AG04449 (cell line): ENCODE measurements at regions not wholly inside any gene's neighbourhood (a gene's known extent, or its start where the extent isn't known, plus 50 kb on each side); places are given as distances from the start of the nearest gene placed in this dataset.

Experiments
- CTCF ChIA-PET: fragments of 350-600 bp; formaldehyde crosslinking; extraction: SDS; loops from one replicate; lab custom pipeline; 2021; ENCODE audit warnings: antibody characterized with exemption; lab: Yijun Ruan, JAX
- POLR2A ChIA-PET: fragments of 400-600, 350-600 bp; formaldehyde crosslinking; extraction: SDS; loops from one replicate; lab custom pipeline; 2020; ENCODE audit warnings: antibody characterized with exemption, inconsistent platforms; lab: Yijun Ruan, JAX
- DNase-seq: peaks from one replicate; pipeline ENCODE4 v3.0.0-alpha.2; 2010; ENCODE audit warnings: low read depth, low spot score
- H3K4me3 ChIP-seq: 2 replicates; pipeline ENCODE4 v1.5.1; 2011; ENCODE audit warnings: low read depth, mild to moderate bottlenecking, control low read depth, low read length
- TF ChIP-seq, protein P1 (sequence below): IDR thresholded peaks from one replicate; pipeline ENCODE4 v1.5.1; 2011; ENCODE audit warnings: mild to moderate bottlenecking, moderate library complexity, low read length, control low read depth, inconsistent platforms; ENCODE audit not compliant: insufficient read depth; ENCODE audit errors: missing control alignments

DNA sequence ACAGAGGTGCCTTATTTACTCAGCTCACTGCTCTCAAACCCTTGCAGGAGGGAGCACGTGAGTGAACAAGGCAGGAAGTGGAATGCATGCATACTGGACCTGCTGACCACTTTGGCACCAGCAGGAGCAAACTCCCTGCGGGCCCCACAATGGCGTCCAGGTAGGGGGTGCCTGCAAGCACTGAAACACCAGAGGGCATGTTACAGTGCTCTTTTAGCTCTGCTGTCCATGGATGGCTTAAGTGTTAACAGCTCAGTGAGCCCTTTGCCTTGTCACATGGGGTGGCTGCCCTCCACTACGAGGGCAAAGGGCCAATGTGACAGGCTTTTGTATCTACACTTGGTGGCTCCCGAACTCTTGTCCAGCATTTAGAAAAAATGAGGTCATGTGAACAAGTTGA lies 199.5 kb upstream of the UGT8 start:
- DNase-seq = no peak
- POLR2A ChIA-PET = no interaction called here
- H3K4me3 ChIP-seq = no peak overlapping the region
- CTCF ChIA-PET = interaction anchor here (0.7 kb wide), 1 partner anchor 260 kb away, joined by 3 read pairs; no protein-coding TSS in a partner anchor
- TF ChIP-seq, protein P1, sequence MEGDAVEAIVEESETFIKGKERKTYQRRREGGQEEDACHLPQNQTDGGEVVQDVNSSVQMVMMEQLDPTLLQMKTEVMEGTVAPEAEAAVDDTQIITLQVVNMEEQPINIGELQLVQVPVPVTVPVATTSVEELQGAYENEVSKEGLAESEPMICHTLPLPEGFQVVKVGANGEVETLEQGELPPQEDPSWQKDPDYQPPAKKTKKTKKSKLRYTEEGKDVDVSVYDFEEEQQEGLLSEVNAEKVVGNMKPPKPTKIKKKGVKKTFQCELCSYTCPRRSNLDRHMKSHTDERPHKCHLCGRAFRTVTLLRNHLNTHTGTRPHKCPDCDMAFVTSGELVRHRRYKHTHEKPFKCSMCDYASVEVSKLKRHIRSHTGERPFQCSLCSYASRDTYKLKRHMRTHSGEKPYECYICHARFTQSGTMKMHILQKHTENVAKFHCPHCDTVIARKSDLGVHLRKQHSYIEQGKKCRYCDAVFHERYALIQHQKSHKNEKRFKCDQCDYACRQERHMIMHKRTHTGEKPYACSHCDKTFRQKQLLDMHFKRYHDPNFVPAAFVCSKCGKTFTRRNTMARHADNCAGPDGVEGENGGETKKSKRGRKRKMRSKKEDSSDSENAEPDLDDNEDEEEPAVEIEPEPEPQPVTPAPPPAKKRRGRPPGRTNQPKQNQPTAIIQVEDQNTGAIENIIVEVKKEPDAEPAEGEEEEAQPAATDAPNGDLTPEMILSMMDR = no peak

DNA sequence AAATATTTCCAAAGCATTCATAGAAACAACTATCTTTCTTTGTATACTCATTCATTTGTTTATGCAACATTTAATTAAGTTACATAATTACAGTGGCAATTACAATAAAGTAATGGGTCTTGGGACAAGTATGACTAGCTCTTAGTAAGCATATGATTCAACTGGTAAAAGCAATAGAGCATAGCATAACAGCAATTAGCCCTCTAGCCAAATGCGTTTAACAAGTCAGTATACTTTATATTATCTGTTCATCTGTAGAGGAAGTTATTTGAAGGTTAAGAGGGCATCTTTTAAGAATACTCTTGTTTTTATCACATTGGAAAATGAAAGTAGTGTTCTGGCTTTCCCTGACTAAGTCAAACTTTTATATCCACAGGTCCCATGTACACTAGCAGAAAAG lies 198.1 kb upstream of the UGT8 start:
- ChIA-PET POLR2A (no interaction called here), CTCF (interaction anchor here (1.1 kb wide), 1 partner anchor 294 kb away, joined by 3 read pairs; no protein-coding TSS in a partner anchor)
- TF ChIP-seq, protein P1 = no peak
- DNase-seq = no peak
- no peak overlapping the region for H3K4me3 ChIP-seq

DNA sequence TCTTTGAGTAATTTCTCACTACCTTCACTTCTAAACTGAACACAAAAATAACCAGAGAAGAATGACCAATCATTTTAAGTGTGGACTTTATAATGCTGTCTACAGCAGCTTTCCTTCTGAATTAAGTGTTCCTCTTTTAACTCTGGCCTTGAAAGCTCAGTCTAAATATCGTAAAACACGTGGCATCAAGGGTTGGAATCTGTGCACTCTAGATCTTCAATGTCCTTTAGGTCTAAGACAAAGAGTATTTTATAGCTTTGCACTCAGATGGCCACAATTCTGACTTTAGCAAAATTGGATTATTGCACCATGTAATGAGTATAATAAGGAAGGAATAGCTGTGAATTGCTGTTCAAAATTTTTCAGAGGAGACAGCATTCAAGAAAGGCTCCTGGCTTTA lies 197.1 kb upstream of the UGT8 start:
- TF ChIP-seq, protein P1 = no peak
- CTCF ChIA-PET = no interaction called here
- no peak for DNase-seq
- POLR2A ChIA-PET = no interaction called here
- no peak overlapping the region for H3K4me3 ChIP-seq

DNA sequence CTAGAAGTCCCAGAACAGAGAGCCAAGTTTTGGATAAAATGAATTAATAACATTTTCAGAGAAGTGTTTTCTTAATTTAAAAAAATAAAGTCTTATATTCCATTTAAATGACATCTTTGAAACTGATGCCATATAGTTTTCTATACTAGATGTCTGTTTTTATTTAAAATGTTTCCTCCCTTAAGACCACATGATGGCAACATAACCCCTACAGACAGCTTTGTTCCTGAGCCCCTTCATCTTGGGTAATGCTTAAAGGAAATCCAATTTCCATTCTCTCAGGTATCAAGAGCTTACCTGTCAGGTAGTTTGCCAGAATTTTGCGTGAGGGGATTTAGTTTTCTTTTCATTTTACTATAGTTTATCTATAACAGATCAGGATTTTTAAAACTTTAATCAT lies 181.4 kb upstream of the UGT8 start:
- no peak overlapping the region for H3K4me3 ChIP-seq
- ChIA-PET CTCF (no interaction called here), POLR2A (no interaction called here)
- TF ChIP-seq, protein P1 = no peak
- no peak for DNase-seq

DNA sequence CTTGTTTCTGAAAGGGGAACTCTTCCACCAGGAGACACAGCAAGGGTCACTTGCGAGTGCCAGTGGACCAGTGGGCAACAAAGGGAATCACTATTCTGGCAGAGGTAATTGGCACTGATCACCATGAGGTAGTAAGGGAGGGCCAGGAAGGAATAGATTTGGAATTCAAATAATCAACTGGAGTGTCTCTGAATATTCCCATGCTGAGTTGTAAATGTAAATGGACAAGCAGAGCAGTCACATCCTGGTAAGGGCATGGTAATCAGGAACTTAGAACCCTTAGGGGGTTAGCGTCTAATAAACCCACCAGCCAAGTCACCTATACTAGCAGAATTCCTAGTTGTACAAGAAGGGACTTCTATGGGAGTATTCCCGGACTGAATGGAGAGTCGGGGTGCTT lies 178.5 kb upstream of the UGT8 start:
- POLR2A ChIA-PET = no interaction called here
- CTCF ChIA-PET = no interaction called here
- H3K4me3 ChIP-seq = no peak overlapping the region
- TF ChIP-seq, protein P1 = no peak
- DNase-seq = no peak

DNA sequence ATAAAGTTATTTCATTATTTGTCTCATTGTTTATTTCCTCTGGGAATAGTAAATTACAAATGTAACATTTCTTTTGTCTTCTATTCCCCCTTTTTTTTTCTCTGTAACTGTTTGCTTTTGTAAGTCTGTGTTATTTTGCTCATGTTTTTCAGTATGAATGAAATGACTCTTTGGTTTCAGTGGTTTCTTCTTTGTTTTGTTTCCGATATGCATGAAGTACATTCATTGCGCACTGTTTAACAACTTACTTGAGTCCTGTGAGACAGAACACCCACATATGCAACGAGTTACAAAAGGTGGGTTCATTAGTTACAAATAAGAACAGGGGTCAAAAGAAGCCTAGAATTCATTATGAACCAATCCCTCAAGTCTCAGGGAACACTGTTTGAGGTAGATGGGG lies 175.0 kb upstream of the UGT8 start:
- CTCF ChIA-PET = no interaction called here
- POLR2A ChIA-PET = no interaction called here
- TF ChIP-seq, protein P1 = no peak
- no peak overlapping the region for H3K4me3 ChIP-seq
- no peak for DNase-seq
